HepG2 (cell line): ENCODE measurements at regions not wholly inside any gene's neighbourhood (a gene's known extent, or its start where the extent isn't known, plus 50 kb on each side); places are given as distances from the start of the nearest gene placed in this dataset.

Experiments used
- ATAC-seq: fragments of 200-7000 bp; cut with Tn5 transposase; 3 replicates; pipeline ENCODE4 v1.9.1; 2020; ENCODE audit warnings: mild to moderate bottlenecking, moderate library complexity
- BruUV-seq: library from RNA; stranded (reverse); fragments of 400-500 nt; replicated peaks from 2 replicates; lab custom pipeline; 2021; lab: Mats Ljungman, UMichigan
- CTCF ChIA-PET: fragments of 300-600 bp; formaldehyde crosslinking; extraction: SDS; loops from one replicate; lab custom pipeline; 2021; ENCODE audit warnings: low total read pairs, inconsistent platforms, low intra/inter-chr PET ratio; lab: Yijun Ruan, JAX
- POLR2A ChIA-PET: fragments of 350-600 bp; sonication (Branson Sonifier 250); formaldehyde crosslinking; loops from one replicate; lab custom pipeline; 2020; ENCODE audit warnings: antibody characterized with exemption, inconsistent platforms; lab: Yijun Ruan, JAX
- DNase-seq: peaks from one replicate; pipeline ENCODE4 v3.0.0-alpha.2; 2015; ENCODE audit warnings: low spot score
- FAIRE-seq: peaks from 3 replicates; lab custom pipeline; 2011; peaks lifted over from hg19 to GRCh38; lab: Jason Lieb, UNC
- H2AFZ ChIP-seq: one replicate; pipeline ENCODE4 v1.6.1; 2011; ENCODE audit warnings: low read length, inconsistent platforms
- H3K27ac ChIP-seq: fragments of 300-600 bp; 3 replicates; pipeline ENCODE4 v1.8.0; 2011; ENCODE audit warnings: mixed run types, mild to moderate bottlenecking, mixed read lengths, low read length, inconsistent platforms; ENCODE audit not compliant: insufficient read depth; ENCODE audit errors: extremely low read length
- H3K27me3 ChIP-seq, 2 experiments: fragments of 200-600 bp in 1 of 2; 2 replicates in 1 of 2; 3 replicates in 1 of 2; pipeline versions ENCODE4 v1.6.0 to v1.8.0; 2011; ENCODE audit warnings: low read length in 2 of 2, mild to moderate bottlenecking in 2 of 2, moderate library complexity in 2 of 2, inconsistent platforms in 1 of 2; ENCODE audit not compliant: insufficient read depth in 2 of 2, control insufficient read depth in 1 of 2
- H3K36me3 ChIP-seq, 2 experiments: fragments of 200-600 bp in 1 of 2; replicated peaks in 1 of 2; 2 replicates in 1 of 2; 3 replicates in 1 of 2; pipeline versions ENCODE4 v1.5.1 to v1.8.0; 2011; ENCODE audit warnings: low read length in 2 of 2, inconsistent platforms in 1 of 2; ENCODE audit not compliant: insufficient read depth in 2 of 2, control insufficient read depth in 1 of 2
- H3K4me1 ChIP-seq: 2 replicates; pipeline ENCODE4 v1.5.1; 2012; ENCODE audit warnings: low read length, inconsistent platforms; ENCODE audit not compliant: insufficient read depth
- H3K4me2 ChIP-seq: 2 replicates; pipeline ENCODE4 v1.6.0; 2011; ENCODE audit warnings: low read depth, low read length, inconsistent platforms
- H3K4me3 ChIP-seq, 3 experiments: fragments of 200-600 bp in 1 of 3; sonication (generic), shearing (Covaris generic) in 1 of 3; replicated peaks in 1 of 3; 2 replicates each; pipeline ENCODE4 v1.5.1; 2011 to 2016; ENCODE audit warnings: low read length in 3 of 3, inconsistent platforms in 2 of 3, low read depth in 2 of 3, mild to moderate bottlenecking in 2 of 3, control low read depth in 1 of 3, mixed read lengths in 1 of 3; ENCODE audit not compliant: insufficient read depth in 1 of 3
- H3K79me2 ChIP-seq: one replicate; pipeline ENCODE4 v1.6.1; 2011; ENCODE audit warnings: low read length, inconsistent platforms; ENCODE audit not compliant: insufficient read depth
- H3K9ac ChIP-seq: 2 replicates; pipeline ENCODE4 v1.6.0; 2011; ENCODE audit warnings: mild to moderate bottlenecking, low read depth, low read length, inconsistent platforms; ENCODE audit not compliant: insufficient read depth
- H3K9me3 ChIP-seq: 2 replicates; pipeline ENCODE4 v1.5.1; 2012; ENCODE audit warnings: mild to moderate bottlenecking, low read length
- H4K20me1 ChIP-seq: 2 replicates; pipeline ENCODE4 v1.6.0; 2011; ENCODE audit warnings: inconsistent platforms, mild to moderate bottlenecking, low read length, moderate library complexity; ENCODE audit not compliant: insufficient read depth
- ARHGAP35 ChIP-seq: sonication (generic); formaldehyde crosslinking; IDR thresholded peaks from 2 replicates; pipeline ENCODE4 v1.9.0; 2022; ENCODE audit warnings: mild to moderate bottlenecking, inconsistent platforms, moderate library complexity, missing genetic modification reagents, borderline replicate concordance
- BCL6 ChIP-seq: IDR thresholded peaks from 2 replicates; pipeline ENCODE4 v1.6.1; 2016; ENCODE audit warnings: missing genetic modification reagents, missing compliant biosample characterization
- BRF2 ChIP-seq: sonication (generic); formaldehyde crosslinking; IDR thresholded peaks from 2 replicates; pipeline ENCODE4 v1.8.1; 2022; ENCODE audit warnings: mild to moderate bottlenecking, missing genetic modification reagents
- GATA4 ChIP-seq: sonication (generic); IDR thresholded peaks from 2 replicates; pipeline ENCODE4 v1.6.1; 2016; ENCODE audit warnings: antibody characterized with exemption, low read depth, borderline replicate concordance
- GATAD1 ChIP-seq: IDR thresholded peaks from 2 replicates; pipeline ENCODE4 v1.6.1; 2016; ENCODE audit warnings: missing genetic modification reagents, missing compliant biosample characterization
- HOXA9 ChIP-seq: sonication (generic); formaldehyde crosslinking; IDR thresholded peaks from 2 replicates; pipeline ENCODE4 v1.8.1; 2022; ENCODE audit warnings: missing genetic modification reagents, mild to moderate bottlenecking, moderate library complexity, borderline replicate concordance
- MYPOP ChIP-seq: sonication (generic); formaldehyde crosslinking; IDR thresholded peaks from 2 replicates; pipeline ENCODE4 v1.8.1; 2023; ENCODE audit warnings: mild to moderate bottlenecking, moderate library complexity, missing genetic modification reagents
- RARA ChIP-seq: IDR thresholded peaks from 2 replicates; pipeline ENCODE4 v1.6.1; 2016; ENCODE audit warnings: missing genetic modification reagents, missing compliant biosample characterization
- SETDB1 ChIP-seq: sonication (generic); formaldehyde crosslinking; IDR thresholded peaks from 2 replicates; pipeline ENCODE4 v1.5.1; 2020; ENCODE audit warnings: missing genetic modification reagents, mild to moderate bottlenecking, borderline replicate concordance
- ZMYM3 ChIP-seq: sonication (generic); formaldehyde crosslinking; IDR thresholded peaks from 2 replicates; pipeline ENCODE4 v1.5.1; 2020; ENCODE audit warnings: mild to moderate bottlenecking, missing genetic modification reagents
- ZNF17 ChIP-seq: sonication (generic); formaldehyde crosslinking; IDR thresholded peaks from 2 replicates; pipeline ENCODE4 v1.5.0; 2020; ENCODE audit warnings: mild to moderate bottlenecking, missing genetic modification reagents
- ZNF317 ChIP-seq: sonication (generic); formaldehyde crosslinking; IDR thresholded peaks from 2 replicates; pipeline ENCODE4 v1.5.0; 2020; ENCODE audit warnings: mild to moderate bottlenecking, missing genetic modification reagents
- ZNF530 ChIP-seq: sonication (generic); formaldehyde crosslinking; IDR thresholded peaks from 2 replicates; pipeline ENCODE4 v1.5.0; 2020; ENCODE audit warnings: low read depth, mild to moderate bottlenecking, missing genetic modification reagents
- ZNF552 ChIP-seq: sonication (generic); formaldehyde crosslinking; IDR thresholded peaks from 2 replicates; pipeline ENCODE4 v1.9.0; 2022; ENCODE audit warnings: missing genetic modification reagents, mild to moderate bottlenecking, borderline replicate concordance
- ZNF644 ChIP-seq: IDR thresholded peaks from 2 replicates; pipeline ENCODE4 v1.6.1; 2016; ENCODE audit warnings: low read depth
- ZNF670 ChIP-seq: sonication (generic); formaldehyde crosslinking; IDR thresholded peaks from 2 replicates; pipeline ENCODE4 v1.8.0; 2022; ENCODE audit warnings: mild to moderate bottlenecking, missing genetic modification reagents, borderline replicate concordance
- WGBS: methylation state at CpG from one replicate; pipeline ENCODE4 v1.1.6; 2017; ENCODE audit warnings: low lambda C conversion rate; 5-methylcytosine and 5-hydroxymethylcytosine counted together
- in situ Hi-C: cut with HindIII; loops from 2 replicates; pipeline ENCODE4 v1.10.0; 2017; ENCODE audit warnings: low pct_unique_long_range_greater_than_20kb; ENCODE audit not compliant: extremely low pct_ligation_motif_present
- intact Hi-C: fragments of 100-400 bp; cut with micrococcal nuclease; formaldehyde crosslinking; loops from one replicate; pipeline ENCODE4 v1.10.0; 2022; ENCODE audit not compliant: unreplicated experiment

GRCh38 chr2:144801766-144802165 lies 281.8 kb upstream of the ZEB2 start:
- H4K20me1 ChIP-seq, result no peaks in the 10 kb centered on the region
- ATAC-seq, result no peak
- ChIA-PET CTCF (no interaction called here), POLR2A (no interaction called here)
- H3K36me3 ChIP-seq, result no peaks in the 10 kb centered on the region
- intact Hi-C loops, result no loop called here
- TF ChIP-seq GATAD1 (no peak), MYPOP (CRISPR knock-in tag) (no peak), SETDB1 (no peak), RARA (CRISPR knock-in tag) (no peak), ZNF17 (CRISPR knock-in tag) (no peak), ZMYM3 (CRISPR knock-in tag) (no peak), BRF2 (CRISPR knock-in tag) (no peak), ZNF552 (no peak), ARHGAP35 (CRISPR knock-in tag) (no peak), BCL6 (no peak), ZNF670 (CRISPR knock-in tag) (no peak), ZNF530 (CRISPR knock-in tag) (no peak), HOXA9 (CRISPR knock-in tag) (no peak), ZNF644 (CRISPR knock-in tag) (no peak), GATA4 (no peak), ZNF317 (CRISPR knock-in tag) (no peak)
- no peaks in the 10 kb centered on the region for H3K27me3 ChIP-seq
- H2AFZ ChIP-seq, result no peak overlapping the region
- no peak for DNase-seq
- H3K4me3 ChIP-seq, result no peak overlapping the region
- no peaks in the 10 kb centered on the region for H3K79me2 ChIP-seq
- no peak overlapping the region for H3K27ac ChIP-seq
- no peak overlapping the region for H3K9ac ChIP-seq
- no peak overlapping the region for H3K4me2 ChIP-seq
- BruUV-seq, result no TSS peak
- H3K9me3 ChIP-seq, result no peaks in the 10 kb centered on the region
- WGBS, result 2% methylated on average over 2 of the region's 2 CpGs
- in situ Hi-C loops, result no loop called here
- FAIRE-seq, result no peak
- H3K4me1 ChIP-seq, result no peaks in the 10 kb centered on the region
